CMK (cell line): ENCODE measurements at regions not wholly inside any gene's neighbourhood (a gene's known extent, or its start where the extent isn't known, plus 50 kb on each side); places are given as distances from the start of the nearest gene placed in this dataset.

Source experiments
- DNase-seq: peaks from one replicate; pipeline ENCODE4 v3.0.0-alpha.2; 2010; ENCODE audit warnings: low read depth

DNA sequence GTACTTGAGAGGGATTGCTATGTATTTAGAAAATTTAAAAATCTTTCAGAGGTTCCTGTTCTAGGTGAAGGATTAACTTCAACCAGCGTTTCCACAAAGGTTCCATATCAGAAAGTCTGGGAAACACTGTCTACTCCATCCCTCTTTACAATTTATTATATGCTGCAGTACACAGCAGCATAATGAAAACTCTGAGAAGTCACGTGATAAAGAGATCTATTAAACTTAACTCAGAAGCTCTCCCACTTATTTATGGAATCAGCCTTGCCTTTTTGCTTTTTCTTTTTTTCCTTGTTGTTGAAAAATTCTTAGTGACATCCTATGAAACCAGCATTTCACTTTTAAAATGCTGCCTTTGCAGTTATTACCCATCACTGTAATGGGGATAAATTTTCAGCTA, 186.2 kb downstream of the ACER2 start:
- DNase-seq, result no peak

- no peak for DNase-seq
Observed at GRCh38 chr9:19587678-19588077, 178.9 kb downstream of the ACER2 start.

- DNase-seq, result no peak
Observed at GRCh38 chr9:19583890-19584289, 175.1 kb downstream of the ACER2 start.

DNA sequence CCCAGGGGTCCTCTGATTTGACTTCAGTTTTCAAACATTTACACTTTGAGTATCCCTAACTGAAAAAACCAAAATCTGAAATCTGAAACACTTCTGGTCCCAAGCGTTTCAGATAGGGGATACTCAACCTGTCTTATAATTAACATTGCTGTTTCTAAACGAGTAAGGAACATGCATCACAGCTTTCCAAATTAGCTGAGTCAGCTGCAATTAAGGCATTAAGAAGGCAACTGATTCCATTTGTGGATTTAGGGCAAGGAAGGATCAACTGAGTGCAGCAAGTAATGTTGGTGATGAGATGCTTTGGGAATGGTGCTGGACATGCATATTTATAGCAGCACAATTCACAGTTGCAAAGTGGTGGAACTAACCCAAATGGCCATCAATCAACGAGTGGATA, 168.6 kb downstream of the ACER2 start:
- DNase-seq, result no peak

GRCh38 chr9:19568946-19569345, 160.1 kb downstream of the ACER2 start:
- DNase-seq, result no peak

DNA sequence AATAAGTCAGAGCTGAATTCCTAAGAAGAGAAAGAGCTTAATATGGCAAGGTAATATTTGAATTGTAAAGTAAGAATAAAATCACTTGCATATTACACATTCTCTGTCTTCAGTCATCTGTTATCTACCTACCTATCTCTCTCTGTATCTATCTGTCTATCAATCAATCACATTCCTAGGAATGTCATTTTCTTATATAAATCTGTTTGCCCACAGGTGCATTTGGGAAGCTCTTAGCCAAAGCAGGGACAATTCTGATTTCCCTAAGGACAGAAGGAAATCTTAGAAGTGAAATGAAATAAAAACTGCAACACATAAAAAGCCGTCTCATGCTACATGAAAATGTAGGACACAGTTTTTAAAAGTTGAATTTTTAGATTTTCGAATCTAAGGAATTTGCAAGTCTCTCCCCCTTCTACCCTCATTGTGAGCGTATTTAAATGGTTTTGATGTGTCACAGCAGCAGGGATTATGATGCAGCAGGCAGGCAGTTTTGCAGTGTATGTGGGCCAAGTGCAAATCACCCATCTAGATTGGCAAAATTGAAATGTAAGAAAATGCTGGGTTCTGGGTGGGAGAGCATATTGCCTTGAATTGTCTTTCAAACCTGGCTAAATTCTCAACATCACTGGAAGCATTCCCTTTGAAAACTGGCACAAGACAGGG, 155.7 kb downstream of the ACER2 start:
- DNase-seq, result no peak

DNA sequence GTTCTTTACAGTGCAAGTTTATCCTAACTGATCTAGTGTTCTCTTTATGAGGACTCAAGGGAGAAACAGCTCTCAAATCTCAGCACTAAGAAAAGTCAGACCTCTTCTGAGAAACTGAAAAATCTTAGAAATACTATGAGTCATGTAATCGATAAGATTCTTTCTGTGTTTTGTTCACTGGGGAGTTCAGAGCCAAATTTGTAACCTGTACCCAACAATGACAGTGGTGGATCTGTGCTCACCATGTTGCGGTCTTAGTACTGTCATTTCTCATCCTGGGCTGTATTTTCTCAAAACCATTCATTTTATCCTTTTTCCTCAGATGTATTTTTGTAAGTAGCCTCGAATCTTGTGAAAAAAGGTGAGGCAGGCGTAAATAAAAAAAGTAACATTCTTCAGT, 146.4 kb downstream of the ACER2 start:
- no peak for DNase-seq

- no peak for DNase-seq
Observed at GRCh38 chr9:19554529-19554928, 145.7 kb downstream of the ACER2 start.

DNA sequence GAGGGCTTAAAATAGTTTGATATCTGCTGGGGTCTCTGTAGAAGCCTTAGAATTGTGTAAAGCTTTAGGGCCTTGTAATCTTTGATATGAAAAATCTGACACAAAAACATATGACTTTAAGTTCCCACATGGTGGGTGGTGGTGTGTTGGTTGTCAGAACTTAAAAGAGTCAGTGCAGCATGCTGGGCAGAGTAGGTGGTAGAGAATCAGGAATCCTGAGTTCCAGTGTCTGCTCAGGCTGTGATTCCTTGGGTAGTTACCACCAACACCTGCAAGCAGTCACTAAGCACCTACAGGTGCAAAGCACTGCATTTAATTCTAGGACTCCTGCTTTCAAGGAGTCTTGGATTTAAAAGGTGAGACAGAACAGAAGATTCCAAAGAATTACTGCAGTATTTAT, 144.6 kb downstream of the ACER2 start:
- DNase-seq, result no peak

DNA sequence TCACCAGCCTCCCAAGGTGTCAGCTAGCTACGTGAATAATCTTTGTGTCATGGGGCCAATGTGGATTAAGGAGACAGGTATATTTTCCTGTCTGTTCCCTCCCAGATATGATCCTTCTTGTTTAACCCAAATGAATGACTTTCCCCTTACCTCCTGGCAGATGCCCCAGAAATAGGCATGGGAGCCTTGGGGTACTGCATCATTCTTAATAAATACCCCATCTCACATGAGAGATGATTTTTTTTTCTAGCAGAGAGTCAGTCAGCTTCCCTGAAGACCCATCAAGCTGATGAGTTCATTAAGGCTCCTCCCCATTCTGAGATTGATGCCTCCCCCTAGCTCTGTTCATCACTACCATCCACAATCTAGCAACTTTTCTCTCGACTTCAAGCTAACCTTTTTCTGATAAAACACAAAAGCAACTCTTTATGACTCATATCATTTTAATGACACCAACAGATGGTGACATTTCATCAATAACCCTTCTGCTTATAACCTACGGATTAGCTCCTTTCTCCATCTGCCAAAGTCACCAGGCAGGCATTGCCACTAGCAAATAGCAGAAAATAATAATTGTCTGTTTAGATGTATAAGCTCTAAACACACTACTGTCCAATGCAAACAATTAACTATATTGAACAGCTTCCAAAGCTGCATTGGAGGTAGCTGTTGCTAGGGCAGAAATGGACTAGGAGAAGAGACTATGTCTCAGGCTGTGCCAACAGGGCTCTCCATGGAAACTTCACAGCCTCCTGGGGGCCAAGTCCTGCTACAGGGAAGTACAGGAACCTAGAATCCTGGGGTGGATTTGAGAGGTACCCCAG, 143.7 kb downstream of the ACER2 start:
- DNase-seq, result no peak

DNA sequence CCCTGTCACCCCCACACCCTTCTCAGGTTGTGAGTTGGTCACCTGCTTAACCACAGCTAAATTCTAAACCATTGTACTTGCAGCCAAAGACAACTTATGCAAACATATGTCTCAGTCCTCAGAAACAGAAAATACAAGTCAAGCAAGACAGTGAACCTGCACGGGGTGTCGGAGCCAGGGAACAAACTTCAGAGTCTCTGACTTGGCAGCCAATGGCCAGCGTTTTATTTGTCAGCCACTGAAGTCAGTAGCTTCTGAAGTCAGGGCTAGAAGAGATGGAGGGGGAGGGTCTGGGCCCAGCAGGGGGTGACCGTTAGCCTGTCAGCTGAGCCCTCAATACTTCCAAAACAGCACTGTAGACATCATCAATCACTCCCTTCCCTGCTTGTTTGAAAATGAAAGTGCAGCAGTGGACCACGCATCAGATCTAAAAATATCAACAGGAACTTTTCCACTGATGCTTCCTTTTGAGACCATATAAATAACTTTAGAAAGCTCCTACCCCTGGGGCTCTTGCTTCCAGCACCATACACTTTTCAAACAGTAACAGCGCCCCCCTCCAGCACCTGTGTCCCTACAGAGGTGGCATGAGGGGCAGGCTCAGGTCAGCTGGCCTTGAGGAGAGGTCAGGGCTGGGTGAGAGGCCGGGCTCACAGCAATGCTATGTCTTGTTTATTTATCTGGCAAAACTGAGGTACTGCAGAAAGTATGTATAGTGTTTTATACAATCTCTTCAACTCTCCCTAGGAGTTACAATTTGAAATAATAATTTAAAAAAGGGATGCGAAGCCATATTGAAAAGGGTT, 142.5 kb downstream of the ACER2 start:
- no peak for DNase-seq

- no peak for DNase-seq
Observed at GRCh38 chr9:19550009-19550408, 141.2 kb downstream of the ACER2 start.

DNA sequence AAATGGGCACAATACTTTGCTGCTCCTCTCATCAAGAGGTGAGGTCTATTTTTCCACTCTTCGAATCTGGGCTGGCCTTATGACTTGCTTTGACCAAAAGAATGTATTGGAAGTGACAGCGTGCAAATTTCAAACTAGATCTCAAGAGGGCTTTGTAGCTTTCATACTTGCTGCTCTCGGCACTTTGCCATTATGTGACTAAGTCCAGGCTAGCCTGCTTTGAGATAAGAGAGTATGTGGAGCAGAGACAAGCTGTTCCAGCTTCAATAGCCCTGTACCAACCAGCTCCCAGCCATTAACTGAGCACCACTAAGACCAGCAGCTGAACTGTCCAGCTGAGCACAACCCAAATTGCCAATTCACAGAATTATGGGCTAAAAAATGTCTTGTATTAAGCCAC, 124.6 kb downstream of the ACER2 start:
- no peak for DNase-seq

DNA sequence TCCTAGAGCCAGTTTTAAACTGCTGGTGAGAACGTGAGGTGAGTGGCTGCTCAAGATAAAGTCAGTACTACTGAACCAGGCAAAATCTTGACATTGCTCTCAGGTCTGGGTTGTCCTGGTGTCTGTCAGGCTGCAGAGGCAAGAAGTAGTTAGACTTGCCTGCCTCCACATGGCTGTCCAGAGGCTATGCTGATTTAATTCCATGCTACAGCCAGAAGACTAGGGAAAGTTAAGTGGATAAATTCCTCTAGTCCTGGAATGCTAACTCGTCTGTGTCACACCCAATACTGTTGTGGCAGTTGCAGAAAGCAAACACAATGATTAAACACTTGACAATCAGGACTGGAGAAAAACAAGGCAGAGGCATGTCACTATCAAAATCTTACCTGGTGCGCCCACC, 118.9 kb downstream of the ACER2 start:
- no peak for DNase-seq

DNA sequence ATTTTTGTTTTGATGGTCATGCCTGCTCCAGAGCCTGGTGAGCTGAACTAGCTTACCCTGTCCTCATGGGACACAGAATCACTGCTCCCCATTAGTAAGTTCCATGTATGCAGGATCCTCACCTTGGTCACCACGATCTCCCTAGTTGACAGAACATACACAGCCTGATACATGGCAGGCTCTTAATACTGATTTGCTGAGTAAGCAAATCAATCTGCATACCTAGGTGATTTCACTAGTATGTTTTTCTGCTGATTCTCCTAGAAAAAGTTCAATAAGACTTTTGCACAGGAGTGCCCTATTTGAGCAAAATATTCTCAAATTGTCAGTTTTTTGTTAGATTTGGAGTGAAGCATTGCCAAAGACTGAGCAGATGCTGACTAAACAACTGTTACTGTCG, 113.7 kb downstream of the ACER2 start:
- DNase-seq, result no peak

- DNase-seq, result no peak
Observed at GRCh38 chr9:19521205-19521604, 112.4 kb downstream of the ACER2 start.

DNA sequence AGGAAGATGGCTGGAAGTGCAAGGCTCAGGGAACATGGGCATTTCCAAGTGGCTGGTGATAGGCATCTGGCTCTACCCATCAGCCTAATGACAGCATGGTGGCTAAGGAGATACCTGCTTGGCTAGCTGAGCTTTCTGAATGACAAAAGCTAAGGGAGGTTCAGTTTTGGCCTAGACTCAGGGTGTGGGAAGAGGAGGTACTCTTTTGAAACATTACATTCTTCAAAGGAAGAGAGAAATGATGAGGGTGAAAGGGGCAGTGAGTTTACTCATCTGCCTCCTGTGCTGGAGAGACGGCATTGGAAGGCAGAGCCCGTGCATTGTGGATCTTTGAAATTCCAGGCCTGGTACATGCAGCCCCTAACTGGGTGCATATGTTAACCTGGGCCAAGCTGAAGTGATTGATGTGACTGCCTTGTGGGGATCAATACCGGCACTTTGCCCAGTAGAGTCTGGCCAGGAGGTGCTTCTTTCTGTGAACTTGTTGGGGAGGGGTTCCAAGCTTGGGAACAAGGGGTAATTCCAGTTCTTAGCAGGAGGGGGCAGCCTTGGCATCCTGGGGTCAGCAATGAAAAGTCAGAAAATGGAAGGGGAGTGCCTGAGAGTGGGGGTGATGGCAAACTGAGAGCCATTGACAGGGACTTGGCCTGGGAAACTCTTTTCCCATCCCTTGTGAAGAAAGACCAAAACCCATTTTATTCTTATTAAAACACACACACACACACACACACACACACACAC, 108.6 kb downstream of the ACER2 start:
- no peak for DNase-seq

GRCh38 chr9:19516348-19516747, 107.5 kb downstream of the ACER2 start:
- no peak for DNase-seq

GRCh38 chr9:19513671-19514275, 105.0 kb downstream of the ACER2 start:
- DNase-seq, result no peak

GRCh38 chr9:19512103-19512832, 103.5 kb downstream of the ACER2 start:
- no peak for DNase-seq

DNA sequence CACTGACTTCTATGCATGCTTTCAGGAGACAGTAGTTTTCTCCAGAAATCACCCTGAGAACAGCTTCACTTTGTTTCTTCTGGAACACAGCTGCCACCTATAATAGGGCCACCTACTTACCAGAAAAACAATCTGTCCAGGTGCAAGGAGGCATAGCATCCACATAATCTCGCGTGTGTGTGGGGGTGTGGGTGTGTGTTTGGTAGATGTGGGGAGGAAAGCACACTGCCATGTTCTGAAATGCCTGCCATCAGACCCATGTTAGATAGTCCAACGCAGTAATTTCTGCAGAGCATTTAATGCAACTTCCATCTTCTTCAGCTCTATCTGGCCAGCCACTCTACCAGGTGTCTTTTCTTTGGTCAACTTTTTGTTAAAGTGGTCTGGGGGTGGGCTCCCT, 102.9 kb downstream of the ACER2 start:
- no peak for DNase-seq
